ENCODE measurements at regions not wholly inside any gene's neighbourhood (a gene's known extent, or its start where the extent isn't known, plus 50 kb on each side); places are given as distances from the start of the nearest gene placed in this dataset.

DNA sequence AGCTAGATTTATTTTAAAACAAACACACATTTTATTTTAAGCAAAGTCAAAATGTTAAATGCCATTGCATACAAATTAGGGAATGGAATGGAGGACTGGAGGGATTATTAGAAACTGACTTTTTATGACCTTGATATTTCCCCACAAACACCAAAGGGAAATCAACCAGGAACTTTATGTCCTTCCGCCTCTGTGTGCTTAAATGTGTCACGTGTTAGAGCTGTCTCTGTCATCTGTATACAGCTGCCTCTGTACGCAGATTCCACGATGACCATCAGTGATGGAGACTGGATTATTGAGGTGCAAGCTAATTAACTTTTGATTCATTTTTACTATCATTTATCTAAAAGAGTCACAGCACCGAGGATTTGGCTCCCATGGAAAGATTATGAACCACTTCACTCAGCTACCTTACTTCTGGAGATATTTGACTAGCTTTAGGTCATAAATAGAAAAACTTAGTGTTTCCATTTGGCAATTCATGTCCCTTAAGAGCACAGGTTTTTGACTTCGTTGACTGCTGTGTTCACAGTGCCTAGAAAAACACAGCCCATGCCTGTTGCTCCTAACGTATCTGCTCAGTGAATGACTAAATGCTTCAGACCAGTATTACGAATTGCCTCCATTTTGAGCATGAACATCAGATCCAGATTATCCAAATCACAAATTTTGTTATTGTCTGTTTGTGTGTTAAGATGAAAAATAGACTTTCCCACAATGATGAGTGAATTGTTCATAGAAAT, 1048.1 kb downstream of the MCTP2 start:
- H3K4me1 Mint-ChIP-seq (ENCODE audit: low read depth, unreplicated experiment) = no peaks in the 10 kb centered on the region
- no peak for TF ChIP-seq CTCF (IDR thresholded peaks at IDR 0.05; ENCODE audit: partially characterized antibody, unreplicated experiment)
- no peak for DNase-seq
- no peak overlapping the region for H3K27ac Mint-ChIP-seq (ENCODE audit: unreplicated experiment)
- H3K4me3 Mint-ChIP-seq (ENCODE audit: unreplicated experiment) = no peak overlapping the region
- no peaks in the 10 kb centered on the region for H3K36me3 Mint-ChIP-seq (ENCODE audit: unreplicated experiment)
- no peaks in the 10 kb centered on the region for H3K9me3 Mint-ChIP-seq (ENCODE audit: unreplicated experiment)
- H3K27me3 Mint-ChIP-seq (ENCODE audit: unreplicated experiment) = peaks cover 4% of the 10 kb centered on the region

DNA sequence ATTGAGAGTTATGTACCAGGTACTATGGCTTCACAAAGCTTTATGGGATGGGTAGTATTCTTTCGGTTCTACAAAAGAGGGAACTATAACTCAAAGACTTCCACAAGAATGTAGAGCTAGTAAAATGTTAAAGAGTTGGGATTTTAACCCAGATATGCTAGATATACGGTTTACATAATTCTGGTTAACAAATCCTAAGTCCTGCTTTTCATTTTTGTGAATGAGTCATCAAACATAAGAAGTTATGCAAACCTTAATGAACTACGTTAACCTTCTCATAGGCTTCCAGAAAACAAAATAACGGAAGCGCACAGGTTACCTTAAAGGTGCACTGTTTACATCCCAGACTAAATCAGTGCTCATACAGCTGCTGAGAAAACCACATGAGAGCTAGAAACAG, 1049.3 kb downstream of the MCTP2 start:
- Mint-ChIP-seq H3K36me3 (ENCODE audit: unreplicated experiment) (no peaks in the 10 kb centered on the region), H3K4me3 (ENCODE audit: unreplicated experiment) (no peak overlapping the region), H3K27me3 (ENCODE audit: unreplicated experiment) (peaks cover 4% of the 10 kb centered on the region), H3K4me1 (ENCODE audit: low read depth, unreplicated experiment) (no peaks in the 10 kb centered on the region), H3K9me3 (ENCODE audit: unreplicated experiment) (no peaks in the 10 kb centered on the region), H3K27ac (ENCODE audit: unreplicated experiment) (no peak overlapping the region)
- no peak for DNase-seq
- TF ChIP-seq CTCF (IDR thresholded peaks at IDR 0.05; ENCODE audit: partially characterized antibody, unreplicated experiment) = no peak

DNA sequence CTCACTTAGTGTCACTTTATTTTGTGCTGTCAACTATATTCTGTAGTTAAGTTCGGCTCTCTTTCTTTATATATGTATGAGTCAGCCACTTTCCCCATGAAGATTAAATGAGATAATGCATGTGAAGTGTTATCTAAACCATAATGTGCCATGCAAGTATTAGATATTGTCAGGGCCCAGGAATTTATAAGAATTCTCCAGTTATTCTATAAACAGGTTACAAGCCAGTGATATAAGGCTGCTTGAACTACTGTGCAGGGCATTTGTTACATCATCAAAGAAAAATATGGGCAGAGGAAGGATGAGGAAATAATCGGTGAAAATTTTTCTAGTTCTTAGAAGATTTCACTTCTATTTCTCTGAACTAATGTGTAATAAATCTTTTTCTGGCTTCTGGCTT, 1049.0 kb upstream of the NR2F2 start:
- Mint-ChIP-seq H3K4me3 (ENCODE audit: unreplicated experiment) (no peak overlapping the region), H3K9me3 (ENCODE audit: unreplicated experiment) (no peaks in the 10 kb centered on the region), H3K27ac (ENCODE audit: unreplicated experiment) (no peak overlapping the region), H3K36me3 (ENCODE audit: unreplicated experiment) (no peaks in the 10 kb centered on the region), H3K4me1 (ENCODE audit: low read depth, unreplicated experiment) (no peaks in the 10 kb centered on the region), H3K27me3 (ENCODE audit: unreplicated experiment) (peaks cover 4% of the 10 kb centered on the region)
- no peak for TF ChIP-seq CTCF (IDR thresholded peaks at IDR 0.05; ENCODE audit: partially characterized antibody, unreplicated experiment)
- no peak for DNase-seq

DNA sequence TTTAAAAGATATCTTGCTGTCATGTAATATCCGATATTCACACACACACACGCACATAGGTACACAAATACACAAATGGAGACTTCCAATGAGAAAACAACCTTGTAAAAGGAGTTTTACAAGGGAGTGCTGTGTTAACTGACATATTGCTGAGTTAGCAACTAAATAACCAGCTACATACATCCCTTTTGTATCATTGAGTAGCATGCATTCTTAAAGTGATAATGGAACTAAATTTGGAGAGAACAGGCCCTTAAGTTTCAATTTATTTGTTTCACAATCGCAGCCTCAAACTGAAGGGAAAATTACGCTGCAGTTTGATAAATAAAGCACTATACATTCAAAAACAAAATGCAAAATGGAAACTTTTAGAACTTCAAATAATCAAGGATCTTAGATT, 1046.0 kb upstream of the NR2F2 start:
- Mint-ChIP-seq H3K27me3 (ENCODE audit: unreplicated experiment) (peaks cover 4% of the 10 kb centered on the region), H3K27ac (ENCODE audit: unreplicated experiment) (no peak overlapping the region), H3K4me1 (ENCODE audit: low read depth, unreplicated experiment) (peaks cover 2% of the 10 kb centered on the region), H3K9me3 (ENCODE audit: unreplicated experiment) (no peaks in the 10 kb centered on the region), H3K4me3 (ENCODE audit: unreplicated experiment) (no peak overlapping the region), H3K36me3 (ENCODE audit: unreplicated experiment) (no peaks in the 10 kb centered on the region)
- DNase-seq = no peak
- no peak for TF ChIP-seq CTCF (IDR thresholded peaks at IDR 0.05; ENCODE audit: partially characterized antibody, unreplicated experiment)

GRCh38 chr15:95284933-95285421, 1045.5 kb upstream of the NR2F2 start:
- no peak for DNase-seq
- H3K27me3 Mint-ChIP-seq (ENCODE audit: unreplicated experiment) = peaks cover 4% of the 10 kb centered on the region
- H3K4me3 Mint-ChIP-seq (ENCODE audit: unreplicated experiment) = no peak overlapping the region
- H3K4me1 Mint-ChIP-seq (ENCODE audit: low read depth, unreplicated experiment) = peaks cover 2% of the 10 kb centered on the region
- no peaks in the 10 kb centered on the region for H3K9me3 Mint-ChIP-seq (ENCODE audit: unreplicated experiment)
- H3K27ac Mint-ChIP-seq (ENCODE audit: unreplicated experiment) = no peak overlapping the region
- no peaks in the 10 kb centered on the region for H3K36me3 Mint-ChIP-seq (ENCODE audit: unreplicated experiment)
- TF ChIP-seq CTCF (IDR thresholded peaks at IDR 0.05; ENCODE audit: partially characterized antibody, unreplicated experiment) = no peak

Measured in glutamatergic neuron (in vitro differentiated cells).